SK-N-SH (cell line): ENCODE measurements at regions not wholly inside any gene's neighbourhood (a gene's known extent, or its start where the extent isn't known, plus 50 kb on each side); places are given as distances from the start of the nearest gene placed in this dataset.

Source experiments
- CTCF ChIA-PET: fragments of 300-600, 350-600 bp; formaldehyde crosslinking; extraction: SDS; loops from one replicate; lab custom pipeline; 2021; lab: Yijun Ruan, JAX
- POLR2A ChIA-PET: fragments of 350-600 bp; sonication (Branson Sonifier 250); formaldehyde crosslinking; extraction: SDS; loops from one replicate; lab custom pipeline; 2020; ENCODE audit warnings: antibody characterized with exemption, inconsistent platforms; lab: Yijun Ruan, JAX
- DNase-seq: peaks from one replicate; pipeline ENCODE4 v3.0.0; 2012
- H2AFZ ChIP-seq: fragments of 200-600 bp; sonication (generic); 2 replicates; pipeline ENCODE4 v1.8.1; 2016; ENCODE audit warnings: antibody characterized with exemption, mild to moderate bottlenecking, low read depth
- H3F3A ChIP-seq: fragments of 200-600 bp; sonication (generic); replicated peaks from 2 replicates; pipeline ENCODE3; 2016; ENCODE audit warnings: antibody characterized with exemption, mild to moderate bottlenecking; ENCODE audit not compliant: insufficient read depth
- H3K27ac ChIP-seq, 2 experiments: fragments of 200-500 bp in 1 of 2; fragments of 200-600 bp in 1 of 2; sonication (Bioruptor generic) in 1 of 2; sonication (generic), shearing (Covaris generic) in 1 of 2; 2 replicates each; pipeline versions ENCODE4 v1.5.1 to v1.6.1; 2014 to 2016; ENCODE audit warnings: low read depth in 2 of 2, inconsistent platforms in 1 of 2, low read length in 1 of 2, mild to moderate bottlenecking in 1 of 2, mixed read lengths in 1 of 2
- H3K27me3 ChIP-seq: fragments of 200-600 bp; sonication (generic), shearing (Covaris generic); 2 replicates; pipeline ENCODE4 v1.6.1; 2016; ENCODE audit warnings: mixed run types; ENCODE audit not compliant: insufficient read depth
- H3K36me3 ChIP-seq, 2 experiments: fragments of 200-500 bp in 1 of 2; fragments of 200-600 bp in 1 of 2; sonication (Bioruptor generic) in 1 of 2; sonication (generic) in 1 of 2; replicated peaks in 1 of 2; 2 replicates each; pipeline versions ENCODE3 to v1.5.1; 2014 to 2016; ENCODE audit warnings: low read length in 1 of 2, mild to moderate bottlenecking in 1 of 2; ENCODE audit not compliant: insufficient read depth in 2 of 2, control insufficient read depth in 1 of 2
- H3K4me1 ChIP-seq, 2 experiments: fragments of 200-500 bp in 1 of 2; fragments of 200-600 bp in 1 of 2; sonication (Bioruptor generic) in 1 of 2; sonication (generic), shearing (Covaris generic) in 1 of 2; 2 replicates each; pipeline versions ENCODE4 v1.5.1 to v1.6.1; 2014 to 2016; ENCODE audit warnings: low read depth in 1 of 2, low read length in 1 of 2, mixed run types in 1 of 2; ENCODE audit not compliant: insufficient read depth in 2 of 2, control insufficient read depth in 1 of 2
- H3K4me2 ChIP-seq: fragments of 200-600 bp; sonication (generic), shearing (Covaris generic); 2 replicates; pipeline ENCODE4 v1.6.1; 2017; ENCODE audit warnings: mixed run types
- H3K4me3 ChIP-seq, 2 experiments: fragments of 200-500 bp in 1 of 2; fragments of 200-600 bp in 1 of 2; sonication (Bioruptor generic) in 1 of 2; sonication (generic), shearing (Covaris generic) in 1 of 2; 2 replicates each; pipeline versions ENCODE4 v1.5.1 to v1.8.1; 2014 to 2016; ENCODE audit warnings: low read depth in 2 of 2, inconsistent platforms in 1 of 2, low read length in 1 of 2, mild to moderate bottlenecking in 1 of 2, mixed read lengths in 1 of 2, moderate library complexity in 1 of 2
- H3K79me2 ChIP-seq: fragments of 200-600 bp; sonication (generic); 2 replicates; pipeline ENCODE4 v1.8.1; 2017; ENCODE audit warnings: mild to moderate bottlenecking; ENCODE audit not compliant: insufficient read depth
- H3K9ac ChIP-seq: fragments of 200-600 bp; sonication (generic); 2 replicates; pipeline ENCODE4 v1.6.1; 2017; ENCODE audit warnings: mixed run types
- H3K9me2 ChIP-seq: fragments of 200-600 bp; sonication (generic); 2 replicates; pipeline ENCODE4 v1.6.1; 2017; ENCODE audit warnings: mixed run types
- H3K9me3 ChIP-seq: fragments of 200-600 bp; sonication (generic); 2 replicates; pipeline ENCODE4 v1.6.1; 2017; ENCODE audit warnings: mixed run types, mild to moderate bottlenecking, moderate library complexity
- H4K20me1 ChIP-seq: fragments of 200-600 bp; sonication (generic); 2 replicates; pipeline ENCODE4 v1.6.1; 2017; ENCODE audit warnings: mild to moderate bottlenecking, mixed run types; ENCODE audit not compliant: insufficient read depth
- CTCF ChIP-seq: fragments of 200-600 bp; sonication (generic); IDR thresholded peaks from 2 replicates; pipeline ENCODE4 v1.6.1; 2017; ENCODE audit warnings: antibody characterized with exemption, mild to moderate bottlenecking, moderate library complexity
- FOXJ3 ChIP-seq: sonication (generic); formaldehyde crosslinking; IDR thresholded peaks from 2 replicates; pipeline ENCODE4 v1.5.1; 2020; ENCODE audit warnings: mild to moderate bottlenecking, missing genetic modification reagents
- FOXM1 ChIP-seq: IDR thresholded peaks from 2 replicates; pipeline ENCODE4 v1.4.0; 2012; ENCODE audit warnings: low read depth, mild to moderate bottlenecking
- GABPA ChIP-seq: IDR thresholded peaks from 2 replicates; pipeline ENCODE4 v1.4.0; 2012; ENCODE audit warnings: low read depth, mild to moderate bottlenecking
- MAX ChIP-seq: IDR thresholded peaks from 2 replicates; pipeline ENCODE4 v1.4.0; 2012; ENCODE audit warnings: low read depth
- MEF2A ChIP-seq: IDR thresholded peaks from 2 replicates; pipeline ENCODE4 v1.4.0; 2012; ENCODE audit warnings: low read depth, borderline replicate concordance
- MXI1 ChIP-seq: IDR thresholded peaks from 2 replicates; pipeline ENCODE4 v1.6.1; 2012; ENCODE audit warnings: mild to moderate bottlenecking, low read depth, low read length, improper control_type of control experiment
- NFIC ChIP-seq: IDR thresholded peaks from 2 replicates; pipeline ENCODE4 v1.4.0; 2012; ENCODE audit warnings: borderline replicate concordance
- NRF1 ChIP-seq: IDR thresholded peaks from 2 replicates; pipeline ENCODE4 v1.6.1; 2012; ENCODE audit warnings: low read depth, mild to moderate bottlenecking, low read length
- PBX3 ChIP-seq: IDR thresholded peaks from 2 replicates; pipeline ENCODE4; 2012
- RCOR1 ChIP-seq: fragments of 150-350 bp; IDR thresholded peaks from 2 replicates; pipeline ENCODE4 v1.6.1; 2017; ENCODE audit warnings: antibody characterized with exemption, low read length
- SMC3 ChIP-seq: IDR thresholded peaks from 2 replicates; pipeline ENCODE4 v1.6.1; 2012; ENCODE audit warnings: low read depth, low read length, improper control_type of control experiment
- TAF1 ChIP-seq: IDR thresholded peaks from 2 replicates; pipeline ENCODE4 v1.6.1; 2012; ENCODE audit warnings: low read depth, mild to moderate bottlenecking, low read length, moderate library complexity, borderline replicate concordance
- USF1 ChIP-seq: IDR thresholded peaks from 2 replicates; pipeline ENCODE4 v1.4.0; 2012; ENCODE audit warnings: low read depth, borderline replicate concordance
- USF2 ChIP-seq: fragments of 150-350 bp; IDR thresholded peaks from 2 replicates; pipeline ENCODE4 v1.6.1; 2017; ENCODE audit warnings: antibody characterized with exemption, low read length, low read depth, borderline replicate concordance
- YY1 ChIP-seq: IDR thresholded peaks from 2 replicates; pipeline ENCODE4 v1.4.0; 2012; ENCODE audit warnings: low read depth, mild to moderate bottlenecking
- ZBTB33 ChIP-seq: IDR thresholded peaks from 2 replicates; pipeline ENCODE4 v1.4.0; 2012; ENCODE audit warnings: low read depth, borderline replicate concordance
- WGBS: methylation state at CpG from one replicate; pipeline ENCODE4 v1.1.6; 2017; ENCODE audit warnings: low lambda C conversion rate; 5-methylcytosine and 5-hydroxymethylcytosine counted together

- POLR2A ChIA-PET: no interaction called here
- CTCF ChIA-PET: no interaction called here
- no peaks in the 10 kb centered on the region for H3F3A ChIP-seq
These were observed 125.7 kb upstream of the MTHFD1L start for GRCh38 chr6:150739711-150740349.

GRCh38 chr6:150740453-150740852 is 125.0 kb upstream of the MTHFD1L start:
- Histone ChIP-seq H3K27ac (no peak overlapping the region), H4K20me1 (no peaks in the 10 kb centered on the region), H3K79me2 (no peaks in the 10 kb centered on the region), H2AFZ (no peak overlapping the region), H3K9me3 (no peaks in the 10 kb centered on the region), H3K9me2 (no peaks in the 10 kb centered on the region), H3K36me3 (no peaks in the 10 kb centered on the region), H3F3A (no peaks in the 10 kb centered on the region), H3K4me2 (no peak overlapping the region), H3K9ac (no peak overlapping the region), H3K27me3 (peaks cover 29% of the 10 kb centered on the region; the same call in 1 of the 2 replicates), H3K4me1 (no peaks in the 10 kb centered on the region), H3K4me3 (no peak overlapping the region)
- WGBS: 18% methylated on average over 8 of the region's 8 CpGs
- no peak for DNase-seq
- CTCF ChIA-PET: no interaction called here
- POLR2A ChIA-PET: no interaction called here
- TF ChIP-seq CTCF (no peak), USF2 (no peak), YY1 (no peak), FOXJ3 (CRISPR knock-in tag) (no peak), NRF1 (no peak), NFIC (no peak), RCOR1 (no peak), SMC3 (no peak), PBX3 (no peak), MXI1 (no peak), FOXM1 (no peak), TAF1 (no peak), GABPA (no peak), USF1 (no peak), ZBTB33 (no peak), MEF2A (no peak)

More at GRCh38 chr6:150739711-150740349, 125.7 kb upstream of the MTHFD1L start:
- DNase-seq: no peak
- no peaks in the 10 kb centered on the region for H3K9me3 ChIP-seq
- no peak overlapping the region for H3K4me3 ChIP-seq
- H2AFZ ChIP-seq: no peak overlapping the region
- WGBS: 13% methylated on average over 2 of the region's 2 CpGs
- peaks cover 23% of the 10 kb centered on the region; the same call in 1 of the 2 replicates for H3K27me3 ChIP-seq
- no peak overlapping the region for H3K27ac ChIP-seq
- no peak overlapping the region for H3K9ac ChIP-seq
- TF ChIP-seq MAX (no peak), MEF2A (no peak), GABPA (no peak)
- no peaks in the 10 kb centered on the region for H3K79me2 ChIP-seq
- H3K4me1 ChIP-seq: no peaks in the 10 kb centered on the region
- H4K20me1 ChIP-seq: no peaks in the 10 kb centered on the region
- no peaks in the 10 kb centered on the region for H3K9me2 ChIP-seq
- no peaks in the 10 kb centered on the region for H3K36me3 ChIP-seq
- H3K4me2 ChIP-seq: no peak overlapping the region
